ENCODE measurements at regions not wholly inside any gene's neighbourhood (a gene's known extent, or its start where the extent isn't known, plus 50 kb on each side); places are given as distances from the start of the nearest gene placed in this dataset.

GRCh38 chr19:57033576-57033975 is 86.2 kb upstream of the USP29 start:
- TF ChIP-seq CTCF (IDR thresholded peaks at IDR 0.05; ENCODE audit: borderline replicate concordance, extremely low read depth, low read length, poor library complexity, severe bottlenecking) (no peak), EZH2 (IDR thresholded peaks at IDR 0.05; ENCODE audit: borderline replicate concordance, low read depth, low read length, severe bottlenecking) (no peak)
